HCT116 (cell line): ENCODE measurements at regions not wholly inside any gene's neighbourhood (a gene's known extent, or its start where the extent isn't known, plus 50 kb on each side); places are given as distances from the start of the nearest gene placed in this dataset.

Experiments used
- ATAC-seq: fragments of 200-7000 bp; cut with Tn5 transposase; 2 replicates; pipeline ENCODE4 v1.9.1; 2020; ENCODE audit warnings: mild to moderate bottlenecking, moderate library complexity
- BruUV-seq: library from RNA; stranded (reverse); fragments of 400-500 nt; replicated peaks from 2 replicates; lab custom pipeline; 2021; lab: Mats Ljungman, UMichigan
- CTCF ChIA-PET: fragments of 300-600 bp; sonication (Branson Sonifier 250); formaldehyde crosslinking; loops from one replicate; lab custom pipeline; 2021; ENCODE audit warnings: antibody characterized with exemption; lab: Charles Lee
- POLR2A ChIA-PET: fragments of 300-600, 350-600 bp; sonication (Branson Sonifier 250); formaldehyde crosslinking; loops from one replicate; lab custom pipeline; 2021; ENCODE audit warnings: antibody characterized with exemption; lab: Charles Lee
- RAD21 ChIA-PET, 2 experiments: fragments of 300-600 bp; sonication (Branson Sonifier 250); formaldehyde crosslinking; loops; one replicate each; lab custom pipeline; 2023; ENCODE audit warnings: low total read pairs in 2 of 2; ENCODE audit not compliant: uncharacterized antibody in 2 of 2, unreplicated experiment in 2 of 2, low non-redundant PET in 1 of 2; lab: Charles Lee
- DNase-seq: peaks from one replicate; pipeline ENCODE4 v3.0.0-alpha.2; 2010; ENCODE audit warnings: low read depth, low spot score
- H2AFZ ChIP-seq: fragments of 200-600 bp; shearing (Covaris generic), sonication (generic); 2 replicates; pipeline ENCODE4 v1.6.1; 2017; ENCODE audit warnings: low read depth, mixed run types, mixed read lengths, antibody characterized with exemption, low read length; ENCODE audit not compliant: poor library complexity, severe bottlenecking
- H3K27ac ChIP-seq: 2 replicates; pipeline ENCODE4 v1.5.1; 2012; ENCODE audit warnings: low read depth, low read length
- H3K27me3 ChIP-seq: fragments of 200-600 bp; sonication (generic); 2 replicates; pipeline ENCODE4 v1.6.1; 2016; ENCODE audit warnings: mixed run types, low read length, mixed read lengths; ENCODE audit not compliant: insufficient read depth
- H3K36me3 ChIP-seq, 2 experiments: fragments of 200-500 bp in 1 of 2; fragments of 200-600 bp in 1 of 2; sonication (Bioruptor generic) in 1 of 2; sonication (generic) in 1 of 2; 2 replicates each; pipeline versions ENCODE4 v1.5.1 to v1.6.1; 2014 to 2016; ENCODE audit warnings: low read length in 2 of 2, inconsistent platforms in 1 of 2, mixed read lengths in 1 of 2, mixed run types in 1 of 2; ENCODE audit not compliant: insufficient read depth in 2 of 2, control insufficient read depth in 1 of 2
- H3K4me1 ChIP-seq, 2 experiments: fragments of 200-600 bp in 1 of 2; sonication (generic) in 1 of 2; 2 replicates each; pipeline versions ENCODE4 v1.5.1 to v1.6.1; 2012 to 2017; ENCODE audit warnings: low read length in 2 of 2, inconsistent platforms in 1 of 2, mild to moderate bottlenecking in 1 of 2, mixed read lengths in 1 of 2, mixed run types in 1 of 2, moderate library complexity in 1 of 2; ENCODE audit not compliant: insufficient read depth in 2 of 2, control insufficient read depth in 1 of 2
- H3K4me2 ChIP-seq: fragments of 200-600 bp; sonication (generic); 2 replicates; pipeline ENCODE4 v1.6.1; 2017; ENCODE audit warnings: mixed run types, low read length, mixed read lengths
- H3K4me3 ChIP-seq, 2 experiments: fragments of 200-600 bp in 1 of 2; sonication (generic) in 1 of 2; replicated peaks in 1 of 2; 2 replicates each; pipeline ENCODE4 v1.5.1; 2011 to 2016; ENCODE audit warnings: low read length in 2 of 2, control low read depth in 1 of 2, low read depth in 1 of 2, mild to moderate bottlenecking in 1 of 2, mixed read lengths in 1 of 2, mixed run types in 1 of 2
- H3K79me2 ChIP-seq: fragments of 200-600 bp; sonication (generic); 2 replicates; pipeline ENCODE4 v1.6.1; 2017; ENCODE audit warnings: mild to moderate bottlenecking, mixed run types, low read length, moderate library complexity, mixed read lengths; ENCODE audit not compliant: insufficient read depth
- H3K9ac ChIP-seq: fragments of 200-600 bp; sonication (generic); 2 replicates; pipeline ENCODE4 v1.6.1; 2016; ENCODE audit warnings: low read length, mixed read lengths
- H3K9me2 ChIP-seq: fragments of 200-600 bp; sonication (generic), shearing (Covaris generic); 2 replicates; pipeline ENCODE4 v1.6.1; 2017; ENCODE audit warnings: mixed run types, mild to moderate bottlenecking, moderate library complexity; ENCODE audit not compliant: insufficient read depth
- H3K9me3 ChIP-seq, 2 experiments: fragments of 200-500 bp in 1 of 2; fragments of 200-600 bp in 1 of 2; sonication (Bioruptor generic) in 1 of 2; sonication (generic) in 1 of 2; 2 replicates each; pipeline ENCODE4 v1.6.1; 2014 to 2017; ENCODE audit warnings: low read length in 2 of 2, mixed read lengths in 2 of 2, inconsistent platforms in 1 of 2, low read depth in 1 of 2, mild to moderate bottlenecking in 1 of 2, mixed run types in 1 of 2, moderate library complexity in 1 of 2; ENCODE audit not compliant: control insufficient read depth in 1 of 2, insufficient read depth in 1 of 2
- H4K20me1 ChIP-seq: fragments of 200-600 bp; sonication (generic), shearing (Covaris generic); 2 replicates; pipeline ENCODE4 v1.6.1; 2017; ENCODE audit warnings: mixed run types, mild to moderate bottlenecking, moderate library complexity; ENCODE audit not compliant: insufficient read depth
- CEBPB ChIP-seq: IDR thresholded peaks from 2 replicates; pipeline ENCODE4 v1.6.1; 2012; ENCODE audit warnings: low read depth
- CTCF ChIP-seq, 3 experiments: fragments of 200-600 bp in 1 of 3; sonication (generic) in 1 of 3; IDR thresholded peaks in 2 of 3; conservative IDR thresholded peaks in 1 of 3; 2 replicates each; pipeline ENCODE4 v1.5.1; 2012 to 2017; ENCODE audit warnings: low read depth in 2 of 3, low read length in 2 of 3, antibody characterized with exemption in 1 of 3, borderline replicate concordance in 1 of 3, control low read depth in 1 of 3, mild to moderate bottlenecking in 1 of 3, mixed read lengths in 1 of 3, mixed run types in 1 of 3, moderate library complexity in 1 of 3; ENCODE audit not compliant: insufficient read depth in 1 of 3
- EGR1 ChIP-seq: IDR thresholded peaks from 2 replicates; pipeline ENCODE4 v1.6.1; 2012; ENCODE audit warnings: low read depth
- ELF1 ChIP-seq: IDR thresholded peaks from 2 replicates; pipeline ENCODE4 v1.6.1; 2012; ENCODE audit warnings: low read depth, borderline replicate concordance
- EZH2 ChIP-seq: fragments of 200-600 bp; sonication (generic); IDR thresholded peaks from 2 replicates; pipeline ENCODE4 v1.6.1; 2017; ENCODE audit warnings: antibody characterized with exemption, mixed run types
- JUND ChIP-seq: IDR thresholded peaks from 2 replicates; pipeline ENCODE4 v1.6.1; 2012
- MAX ChIP-seq: IDR thresholded peaks from 2 replicates; pipeline ENCODE4 v1.6.1; 2012
- POLR2A ChIP-seq: IDR thresholded peaks from 2 replicates; pipeline ENCODE4 v1.7.0; 2011; ENCODE audit warnings: borderline replicate concordance; ENCODE audit not compliant: insufficient read depth, insufficient read length; ENCODE audit errors: extremely low read depth
- RAD21 ChIP-seq: IDR thresholded peaks from 2 replicates; pipeline ENCODE4 v1.6.1; 2012; ENCODE audit warnings: low read depth, mild to moderate bottlenecking
- SIN3A ChIP-seq: IDR thresholded peaks from 2 replicates; pipeline ENCODE4 v1.6.1; 2012; ENCODE audit warnings: low read depth
- SP1 ChIP-seq: IDR thresholded peaks from 2 replicates; pipeline ENCODE4 v1.6.1; 2012; ENCODE audit warnings: low read depth
- SRF ChIP-seq: IDR thresholded peaks from 2 replicates; pipeline ENCODE4 v1.6.1; 2012; ENCODE audit warnings: low read depth
- TCF7L2 ChIP-seq: IDR thresholded peaks from 2 replicates; pipeline ENCODE4 v1.7.0; 2011; ENCODE audit warnings: borderline replicate concordance, inconsistent platforms; ENCODE audit not compliant: insufficient read depth, insufficient read length; ENCODE audit errors: extremely low read depth
- YY1 ChIP-seq: IDR thresholded peaks from 2 replicates; pipeline ENCODE4 v1.6.1; 2011; ENCODE audit warnings: low read length, low read depth, moderate library complexity, mild to moderate bottlenecking; ENCODE audit not compliant: insufficient replicate concordance; ENCODE audit errors: extremely low read depth
- ZBTB33 ChIP-seq: IDR thresholded peaks from 2 replicates; pipeline ENCODE4 v1.6.1; 2011; ENCODE audit warnings: mild to moderate bottlenecking, low read length, moderate library complexity; ENCODE audit not compliant: insufficient replicate concordance; ENCODE audit errors: extremely low read depth
- ZNF274 ChIP-seq: fragments of 200-500 bp; sonication (Bioruptor generic); IDR thresholded peaks from 2 replicates; pipeline ENCODE4 v1.6.1; 2014; ENCODE audit warnings: mild to moderate bottlenecking, low read depth, low read length, inconsistent platforms
- intact Hi-C: fragments of 100-400 bp; cut with micrococcal nuclease; formaldehyde crosslinking; loops from 2 replicates; pipeline ENCODE4 v1.10.0; 2022

GRCh38 chr15:69562564-69562963 lies 109.9 kb downstream of the RPLP1 start:
- Histone ChIP-seq H3K79me2 (no peaks in the 10 kb centered on the region), H3K36me3 (no peaks in the 10 kb centered on the region), H2AFZ (no peak overlapping the region), H3K27me3 (no peaks in the 10 kb centered on the region), H3K27ac (no peak overlapping the region), H3K9me2 (no peaks in the 10 kb centered on the region), H3K4me3 (no peak overlapping the region), H3K4me2 (no peak overlapping the region), H4K20me1 (no peaks in the 10 kb centered on the region), H3K9me3 (no peaks in the 10 kb centered on the region), H3K9ac (no peak overlapping the region), H3K4me1 (peaks cover 0 to 10% of the 10 kb centered on the region in 2 experiments; a peak in 3 of 4 replicates)
- DNase-seq = no peak
- ChIA-PET RAD21 (interaction anchor here in 1 of 2 experiments (0.7 kb wide), 1 partner anchor 759 kb away, joined by 3 read pairs; no protein-coding TSS in a partner anchor), CTCF (no interaction called here), POLR2A (no interaction called here)
- intact Hi-C loops = no loop called here
- no peak for ATAC-seq
- no TSS peak for BruUV-seq
- no peak for TF ChIP-seq ZNF274
- TF ChIP-seq EGR1 = no peak
- no peak for TF ChIP-seq SRF
- no peak for TF ChIP-seq ELF1

- Histone ChIP-seq H3K27ac (no peak overlapping the region), H3K9me2 (no peaks in the 10 kb centered on the region), H3K79me2 (no peaks in the 10 kb centered on the region), H2AFZ (no peak overlapping the region), H3K4me3 (no peak overlapping the region), H3K36me3 (no peaks in the 10 kb centered on the region), H3K4me2 (no peak overlapping the region), H3K4me1 (no peaks in the 10 kb centered on the region), H3K9me3 (no peaks in the 10 kb centered on the region), H4K20me1 (no peaks in the 10 kb centered on the region), H3K27me3 (no peaks in the 10 kb centered on the region), H3K9ac (no peak overlapping the region)
- RAD21 ChIA-PET = no interaction called here
- no peak for ATAC-seq
- POLR2A ChIA-PET = interaction anchor here (2.0 kb wide), 1 partner anchor 7 kb away, joined by 4 read pairs; no protein-coding TSS in a partner anchor
- no TSS peak for BruUV-seq
- no peak for DNase-seq
- CTCF ChIA-PET = no interaction called here
- intact Hi-C loops = no loop called here
- TF ChIP-seq SP1 (no peak), MAX (no peak), EGR1 (no peak), CTCF (IDR thresholded peaks at IDR 0.05 in 2 of 3, conservative IDR thresholded peaks at IDR 0.05 in 1 of 3; ENCODE audit: borderline replicate concordance in 1 of 3, insufficient read depth in 1 of 3, low read depth in 2 of 3, low read length in 2 of 3) (no peak), RAD21 (no peak), TCF7L2 (no peak), EZH2 (no peak), CEBPB (no peak), SRF (no peak), JUND (no peak), ZNF274 (no peak), YY1 (no peak), ZBTB33 (no peak), SIN3A (no peak), ELF1 (no peak), POLR2A (no peak)
Observed at GRCh38 chr15:69565066-69565655, 112.5 kb downstream of the RPLP1 start.
